ENCODE measurements at regions not wholly inside any gene's neighbourhood (a gene's known extent, or its start where the extent isn't known, plus 50 kb on each side); places are given as distances from the start of the nearest gene placed in this dataset.

GRCh38 chr1:39133340-39133684 lies 71.2 kb upstream of the MACF1 start (continued):
- TF ChIP-seq ZBTB11 (CRISPR knock-in tag; IDR thresholded peaks at IDR 0.05) (no peak), IKZF1 (conservative IDR thresholded peaks at IDR 0.05) (no peak), SP1 (IDR thresholded peaks at IDR 0.05; ENCODE audit: low read depth, low read length) (no peak), ATF3 (IDR thresholded peaks at IDR 0.05; ENCODE audit: borderline replicate concordance, extremely low read depth, low read depth, low read length) (no peak), JUNB (IDR thresholded peaks at IDR 0.05) (no peak), CEBPB (IDR thresholded peaks at IDR 0.05; ENCODE audit: borderline replicate concordance in 1 of 2, low read depth in 2 of 2, low read length in 2 of 2) (no peak)

- Histone ChIP-seq H3K79me2 (ENCODE audit: control insufficient read depth, insufficient read depth, low read length) (peaks cover 14% of the 10 kb centered on the region), H3K9me3 (replicated peaks; ENCODE audit: control insufficient read depth, insufficient read depth, low read length) (no peaks in the 10 kb centered on the region), H3K27me3 (replicated peaks in 1 of 2; ENCODE audit: control insufficient read depth in 2 of 2, insufficient read depth in 2 of 2, low read length in 1 of 2) (no peaks in the 10 kb centered on the region), H3K36me3 (ENCODE audit: control insufficient read depth in 2 of 2, insufficient read depth in 2 of 2, low read length in 1 of 2) (no peaks in the 10 kb centered on the region), H4K20me1 (ENCODE audit: control insufficient read depth, insufficient read depth) (no peaks in the 10 kb centered on the region), H3K9ac (ENCODE audit: control insufficient read depth, insufficient read depth, low read length) (no peak overlapping the region), H3K4me3 (no peak overlapping the region), H3K27ac (ENCODE audit: control insufficient read depth, insufficient read depth) (no peak overlapping the region), H3K4me2 (ENCODE audit: control insufficient read depth, insufficient read depth) (no peak overlapping the region), H3K4me1 (ENCODE audit: control insufficient read depth, insufficient read depth, low read length) (no peaks in the 10 kb centered on the region), H2AFZ (ENCODE audit: control insufficient read depth, low read depth, low read length) (no peak overlapping the region)
- ChIA-PET POLR2A (no interaction called here), CTCF (no interaction called here), SMC1A (ENCODE audit: uncharacterized antibody, unreplicated experiment) (interaction anchor here (1.9 to 3.1 kb wide), 2 partner anchors 24 to 57 kb away, joined by 4 to 14 read pairs; no protein-coding TSS in a partner anchor), RAD21 (ENCODE audit: unreplicated experiment) (no interaction called here)
- 95% methylated on average over 5 of the region's 5 CpGs for WGBS (ENCODE audit: insufficient coverage, insufficient replicate concordance, low lambda C conversion rate, missing lambda C conversion rate)
- FAIRE-seq: peak; percentile 38
- ATAC-seq: peak; percentile 61
- intact Hi-C loops (cut with micrococcal nuclease; ENCODE audit: unreplicated experiment) (no loop called here), in situ Hi-C loops (cut with MboI) (no loop called here)
- BruUV-seq (replicated peaks): no TSS peak
- DNase-seq (ENCODE audit: low read depth, low spot score): no peak
- no peak for TF ChIP-seq E2F4 (IDR thresholded peaks at IDR 0.05; ENCODE audit: low read depth, low read length)
- TF ChIP-seq IKZF2 (IDR thresholded peaks at IDR 0.05): no peak
- no peak for TF ChIP-seq IRF3 (IDR thresholded peaks at IDR 0.05)
- peak; percentile 40; the same call in 1 of the 2 replicates for TF ChIP-seq RUNX3 (IDR thresholded peaks at IDR 0.05; ENCODE audit: low read length)
- TF ChIP-seq ZSCAN29 (IDR thresholded peaks at IDR 0.05): no peak
- TF ChIP-seq RB1 (IDR thresholded peaks at IDR 0.05; ENCODE audit: borderline replicate concordance): no peak
Measured at GRCh38 chr1:39134768-39135333, 69.6 kb upstream of the MACF1 start.

All from GM12878 (cell line).